A549 (cell line): ENCODE measurements at regions not wholly inside any gene's neighbourhood (a gene's known extent, or its start where the extent isn't known, plus 50 kb on each side); places are given as distances from the start of the nearest gene placed in this dataset.
A peak's percentile ranks its signal among the peaks of the same experiment; 100 is the strongest.
"Not testable (repeated sequence)": the region's sequence is repeated elsewhere in the genome, so short reads cannot be mapped to it uniquely, and the experiment has no call there.

Experiments used
- ATAC-seq, 2 experiments: fragments of 200-7000 bp in 1 of 2; fragments of >200 bp in 1 of 2; cut with Nextera tagmentation in 1 of 2; cut with Tn5 transposase in 1 of 2; 3 replicates each; pipeline versions ENCODE4 v1.8.0 to v1.9.1; 2018 to 2020; ENCODE audit warnings: mild to moderate bottlenecking in 1 of 2, moderate library complexity in 1 of 2
- CTCF ChIA-PET: fragments of 300-600 bp; sonication (Branson Sonifier 250); formaldehyde crosslinking; extraction: SDS; loops from one replicate; lab custom pipeline; 2021; ENCODE audit warnings: antibody characterized with exemption, inconsistent platforms; lab: Yijun Ruan, JAX
- POLR2A ChIA-PET: fragments of 350-600 bp; formaldehyde crosslinking; extraction: SDS; loops from one replicate; lab custom pipeline; 2021; ENCODE audit warnings: antibody characterized with exemption, inconsistent platforms; lab: Yijun Ruan, JAX
- DNase-seq, 2 experiments: peaks; one replicate each; pipeline versions ENCODE4 v3.0.0 to v3.0.0-alpha.2; 2011 to 2016; ENCODE audit warnings: low read depth in 1 of 2, low spot score in 1 of 2
- FAIRE-seq: peaks from 2 replicates; lab custom pipeline; 2011; peaks lifted over from hg19 to GRCh38; lab: Jason Lieb, UNC
- H3K27ac ChIP-seq, 2 experiments: fragments of >200 bp; sonication (Bioruptor Twin); formaldehyde crosslinking; 3 replicates each; pipeline ENCODE4 v1.5.1; 2016 to 2017
- H3K4me1 ChIP-seq: fragments of >200 bp; sonication (Bioruptor Twin); formaldehyde crosslinking; 3 replicates; pipeline ENCODE4 v1.6.1; 2016
- H3K4me2 ChIP-seq: fragments of >200 bp; sonication (Bioruptor Twin); formaldehyde crosslinking; 3 replicates; pipeline ENCODE4 v1.6.1; 2016
- H3K4me3 ChIP-seq: fragments of >200 bp; sonication (Bioruptor Twin); formaldehyde crosslinking; 3 replicates; pipeline ENCODE4 v1.5.1; 2016
- H3K9me3 ChIP-seq: fragments of >200 bp; sonication (Bioruptor Twin); formaldehyde crosslinking; 3 replicates; pipeline ENCODE4 v1.6.1; 2016
- BCL3 ChIP-seq: fragments of >200 bp; sonication (Bioruptor Twin); formaldehyde crosslinking; IDR thresholded peaks from 3 replicates; pipeline ENCODE4 v1.6.1; 2016
- BHLHE40 ChIP-seq: IDR thresholded peaks from 2 replicates; pipeline ENCODE4 v1.6.1; 2012; ENCODE audit warnings: low read depth, low read length, inconsistent platforms
- CBX2 ChIP-seq: fragments of 200-600 bp; sonication (generic); IDR thresholded peaks from 2 replicates; pipeline ENCODE4 v1.6.1; 2016; ENCODE audit warnings: low read depth, mild to moderate bottlenecking, borderline replicate concordance
- CTCF ChIP-seq: fragments of >200 bp; sonication (Bioruptor Twin); formaldehyde crosslinking; IDR thresholded peaks from 3 replicates; pipeline ENCODE4 v1.5.1; 2016
- FOSB ChIP-seq: fragments of 250-450 bp; sonication (Bioruptor Pico); IDR thresholded peaks from 2 replicates; pipeline ENCODE4 v1.5.0; 2020; ENCODE audit warnings: mild to moderate bottlenecking, moderate library complexity
- FOSL2 ChIP-seq, 2 experiments: fragments of 450-650 bp in 1 of 2; fragments of >200 bp in 1 of 2; sonication (Bioruptor Twin) in 1 of 2; formaldehyde crosslinking; IDR thresholded peaks; 2 replicates each; pipeline versions ENCODE4 v1.5.0 to v1.6.1; 2016 to 2020; ENCODE audit warnings: mild to moderate bottlenecking in 1 of 2, moderate library complexity in 1 of 2
- HDAC2 ChIP-seq: fragments of 200-600 bp; sonication (generic); IDR thresholded peaks from 2 replicates; pipeline ENCODE4 v1.6.1; 2016
- HES2 ChIP-seq: fragments of >200 bp; sonication (Bioruptor Twin); formaldehyde crosslinking; IDR thresholded peaks from 2 replicates; pipeline ENCODE4 v1.6.1; 2016
- HEYL ChIP-seq: fragments of 250-450 bp; sonication (Bioruptor Pico); IDR thresholded peaks from 2 replicates; pipeline ENCODE4 v1.8.0; 2021; ENCODE audit warnings: mild to moderate bottlenecking, moderate library complexity
- HOXA7 ChIP-seq: fragments of 250-450 bp; sonication (Bioruptor Pico); IDR thresholded peaks from 2 replicates; pipeline ENCODE4 v1.5.0; 2020; ENCODE audit warnings: mild to moderate bottlenecking, moderate library complexity
- HOXB5 ChIP-seq: fragments of 250-450 bp; sonication (Bioruptor Pico); IDR thresholded peaks from 2 replicates; pipeline ENCODE4 v1.5.0; 2020; ENCODE audit warnings: mild to moderate bottlenecking, moderate library complexity
- JUN ChIP-seq, 2 experiments: fragments of >200 bp; sonication (Bioruptor Twin); formaldehyde crosslinking; IDR thresholded peaks; 2 replicates in 1 of 2; 3 replicates in 1 of 2; pipeline ENCODE4 v1.6.1; 2016 to 2017
- KDM1A ChIP-seq: fragments of 200-600 bp; sonication (generic); IDR thresholded peaks from 2 replicates; pipeline ENCODE4 v1.6.1; 2016; ENCODE audit warnings: low read depth, mild to moderate bottlenecking
- MAFK ChIP-seq: fragments of 450-650 bp; IDR thresholded peaks from 2 replicates; pipeline ENCODE4 v1.6.1; 2014; ENCODE audit not compliant: partially characterized antibody
- MYC ChIP-seq: IDR thresholded peaks from 2 replicates; pipeline ENCODE4 v1.6.1; 2012; ENCODE audit warnings: mild to moderate bottlenecking, inconsistent platforms, low read length, improper control_type of control experiment, borderline replicate concordance
- POLR2A ChIP-seq: IDR thresholded peaks from 2 replicates; pipeline ENCODE4 v1.6.1; 2012; ENCODE audit warnings: mild to moderate bottlenecking, low read length
- RAD21 ChIP-seq, 2 experiments: fragments of >200 bp in 1 of 2; sonication (Bioruptor Twin) in 1 of 2; formaldehyde crosslinking in 1 of 2; IDR thresholded peaks in 1 of 2; conservative IDR thresholded peaks in 1 of 2; 2 replicates in 1 of 2; 3 replicates in 1 of 2; pipeline ENCODE4 v1.6.1; 2012 to 2018; ENCODE audit warnings: inconsistent platforms in 1 of 2
- RCOR1 ChIP-seq: fragments of 150-350 bp; IDR thresholded peaks from 2 replicates; pipeline ENCODE4 v1.6.1; 2014; ENCODE audit warnings: antibody characterized with exemption, low read length, low read depth
- SMC3 ChIP-seq: fragments of >200 bp; sonication (Bioruptor Twin); formaldehyde crosslinking; IDR thresholded peaks from 3 replicates; pipeline ENCODE4 v1.6.1; 2018; ENCODE audit warnings: inconsistent platforms
- TP53 ChIP-seq: fragments of 250-450 bp; sonication (Bioruptor Pico); IDR thresholded peaks from 2 replicates; pipeline ENCODE4 v1.5.0; 2021; ENCODE audit warnings: mild to moderate bottlenecking, moderate library complexity
- USF2 ChIP-seq: fragments of 450-650 bp; IDR thresholded peaks from 2 replicates; pipeline ENCODE4 v1.6.1; 2014; ENCODE audit warnings: antibody characterized with exemption
- ZFP36 ChIP-seq: fragments of 450-650 bp; IDR thresholded peaks from 2 replicates; pipeline ENCODE4 v1.6.1; 2014; ENCODE audit warnings: borderline replicate concordance; ENCODE audit not compliant: partially characterized antibody
- ZSCAN20 ChIP-seq: fragments of 250-450 bp; sonication (Bioruptor Pico); IDR thresholded peaks from 2 replicates; pipeline ENCODE4 v1.8.0; 2022; ENCODE audit warnings: mild to moderate bottlenecking, moderate library complexity
- WGBS: methylation state at CpG from one replicate; pipeline ENCODE4 v1.1.6; 2017; ENCODE audit errors: missing lambda C conversion rate; 5-methylcytosine and 5-hydroxymethylcytosine counted together

- Histone ChIP-seq H3K4me3 (no peak overlapping the region), H3K4me2 (no peak overlapping the region), H3K27ac (peak overlapping the region in 1 of 2 experiments; percentile 1; a peak in 1 of 6 replicates), H3K9me3 (peaks cover 6% of the 10 kb centered on the region; the same call in 2 of the 3 replicates), H3K4me1 (no peaks in the 10 kb centered on the region)
- POLR2A ChIA-PET: no interaction called here
- DNase-seq (no peak), FAIRE-seq (no peak), ATAC-seq (peak in 1 of 2 experiments; percentile 32; a peak in 3 of 6 replicates)
- CTCF ChIA-PET: interaction anchor here (0.9 to 2.8 kb wide), 7 partner anchors 9 to 124 kb away, joined by 3 to 15 read pairs (median 4); no protein-coding TSS in a partner anchor
- no peak for TF ChIP-seq MYC
- TF ChIP-seq BCL3: no peak
- TF ChIP-seq CTCF: no peak
- TF ChIP-seq FOSB (CRISPR knock-in tag): no peak
- TF ChIP-seq MAFK: no peak
- TF ChIP-seq BHLHE40: no peak
- no peak for TF ChIP-seq USF2
- TF ChIP-seq RCOR1: no peak
- TF ChIP-seq ZFP36: no peak
- TF ChIP-seq HES2: no peak
- no peak for TF ChIP-seq CBX2
- TF ChIP-seq ZSCAN20 (CRISPR knock-in tag): no peak
- TF ChIP-seq HOXB5 (CRISPR knock-in tag): no peak
- TF ChIP-seq HDAC2: no peak
- TF ChIP-seq FOSL2 (IDR thresholded peaks at IDR 0.05): no peak
- TF ChIP-seq FOSL2 (CRISPR knock-in tag; IDR thresholded peaks at IDR 0.05): no peak
- 76% methylated on average over 12 of the region's 12 CpGs for WGBS
Observed at GRCh38 chr9:134571326-134571931, 70.2 kb upstream of the COL5A1 start.

- no peak for FAIRE-seq
- H3K4me1 ChIP-seq: no peaks in the 10 kb centered on the region
- DNase-seq: no peak
- POLR2A ChIA-PET: no interaction called here
- H3K4me2 ChIP-seq: no peak overlapping the region
- H3K4me3 ChIP-seq: no peak overlapping the region
- H3K27ac ChIP-seq: peak overlapping the region in 1 of 2 experiments; percentile 1; a peak in 1 of 6 replicates
- ATAC-seq: peak; percentile 65 to 72
- WGBS: 54% methylated on average over 11 of the region's 18 CpGs
- no peaks in the 10 kb centered on the region; the same call in 2 of the 3 replicates for H3K9me3 ChIP-seq
- TF ChIP-seq TP53 (CRISPR knock-in tag) (no peak), HOXA7 (CRISPR knock-in tag) (no peak), KDM1A (peak; percentile 43; the same call in 1 of the 2 replicates), RAD21 (conservative IDR thresholded peaks at IDR 0.05 in 1 of 2, IDR thresholded peaks at IDR 0.05 in 1 of 2) (no peak), SMC3 (no peak), RCOR1 (no peak), POLR2A (no peak), BHLHE40 (0 out of 2 replicates have a peak, but pooled peaks have one; percentile 29), JUN (IDR thresholded peaks at IDR 0.05) (no peak), HEYL (CRISPR knock-in tag) (no peak), HDAC2 (0 out of 2 replicates have a peak, but pooled peaks have one; percentile 5)
- CTCF ChIA-PET: interaction anchor here (0.9 to 1.9 kb wide), 3 partner anchors 10 to 14 kb away, joined by 3 to 4 read pairs (median 3); no protein-coding TSS in a partner anchor
Observed at GRCh38 chr9:134571946-134572917, 69.4 kb upstream of the COL5A1 start.

- H3K4me2 ChIP-seq, FAIRE-seq, POLR2A ChIA-PET, DNase-seq, H3K4me1 ChIP-seq, ATAC-seq, CTCF ChIA-PET, H3K9me3 ChIP-seq, H3K4me3 ChIP-seq: not testable (repeated sequence)
- 4% methylated on average over 5 of the region's 6 CpGs for WGBS
- H3K27ac ChIP-seq: peak overlapping the region in 1 of 2 experiments; percentile 26; a peak in 1 of 6 replicates
Observed at GRCh38 chr9:134574686-134575085, 66.9 kb upstream of the COL5A1 start.
